ENCODE measurements at regions not wholly inside any gene's neighbourhood (a gene's known extent, or its start where the extent isn't known, plus 50 kb on each side); places are given as distances from the start of the nearest gene placed in this dataset.
"Not testable (repeated sequence)": the region's sequence is repeated elsewhere in the genome, so short reads cannot be mapped to it uniquely, and the experiment has no call there.

- DNase-seq (ENCODE audit: low spot score) = no peak
Measured at GRCh38 chr17:11182430-11182829, 58.6 kb upstream of the SHISA6 start.

- DNase-seq (ENCODE audit: low spot score) = no peak
Measured at GRCh38 chr17:11178581-11178980, 62.4 kb upstream of the SHISA6 start.

- DNase-seq (ENCODE audit: low spot score) = no peak
Measured at GRCh38 chr17:11177340-11177739, 63.7 kb upstream of the SHISA6 start.

GRCh38 chr17:11176549-11176948, 64.5 kb upstream of the SHISA6 start:
- no peak for DNase-seq (ENCODE audit: low spot score)

GRCh38 chr17:11170881-11171280, 70.1 kb upstream of the SHISA6 start:
- DNase-seq (ENCODE audit: low spot score) = no peak

- no peak for DNase-seq (ENCODE audit: low spot score)
Measured at GRCh38 chr17:11151818-11152425, 89.1 kb upstream of the SHISA6 start.

- not testable (repeated sequence) for DNase-seq (ENCODE audit: low spot score)
Measured at GRCh38 chr17:11150906-11151511, 90.0 kb upstream of the SHISA6 start.

GRCh38 chr17:11144358-11145233, 96.4 kb upstream of the SHISA6 start:
- peak; percentile 47 for DNase-seq (ENCODE audit: low spot score)

GRCh38 chr17:11142231-11142630, 98.8 kb upstream of the SHISA6 start:
- no peak for DNase-seq (ENCODE audit: low spot score)

- DNase-seq (ENCODE audit: low spot score) = no peak
Measured at GRCh38 chr17:11140501-11140900, 100.5 kb upstream of the SHISA6 start.

GRCh38 chr17:11140043-11140442, 101.0 kb upstream of the SHISA6 start:
- peak; percentile 82 for DNase-seq (ENCODE audit: low spot score)

GRCh38 chr17:11138023-11138422, 103.0 kb upstream of the SHISA6 start:
- no peak for DNase-seq (ENCODE audit: low spot score)

GRCh38 chr17:11135819-11136218, 105.2 kb upstream of the SHISA6 start:
- DNase-seq (ENCODE audit: low spot score) = no peak

- no peak for DNase-seq (ENCODE audit: low spot score)
Measured at GRCh38 chr17:11130367-11130766, 110.6 kb upstream of the SHISA6 start.

- DNase-seq (ENCODE audit: low spot score) = no peak
Measured at GRCh38 chr17:11122908-11123307, 118.1 kb upstream of the SHISA6 start.

GRCh38 chr17:11121341-11121985, 119.5 kb upstream of the SHISA6 start:
- no peak for DNase-seq (ENCODE audit: low spot score)

GRCh38 chr17:11109106-11109505, 131.9 kb upstream of the SHISA6 start:
- no peak for DNase-seq (ENCODE audit: low spot score)

GRCh38 chr17:11105141-11105540, 135.9 kb upstream of the SHISA6 start:
- no peak for DNase-seq (ENCODE audit: low spot score)

- DNase-seq (ENCODE audit: low spot score) = no peak
Measured at GRCh38 chr17:11097121-11097520, 143.9 kb upstream of the SHISA6 start.

GRCh38 chr17:11094331-11094730, 146.7 kb upstream of the SHISA6 start:
- peak; percentile 57 for DNase-seq (ENCODE audit: low spot score)

- no peak for DNase-seq (ENCODE audit: low spot score)
Measured at GRCh38 chr17:11086646-11087340, 154.2 kb upstream of the SHISA6 start.

GRCh38 chr17:11082559-11082958, 158.5 kb upstream of the SHISA6 start:
- DNase-seq (ENCODE audit: low spot score) = no peak

Measured in putamen (tissue), 1 donor.